ENCODE measurements at regions not wholly inside any gene's neighbourhood (a gene's known extent, or its start where the extent isn't known, plus 50 kb on each side); places are given as distances from the start of the nearest gene placed in this dataset.
"Not testable (repeated sequence)": the region's sequence is repeated elsewhere in the genome, so short reads cannot be mapped to it uniquely, and the experiment has no call there.

DNA sequence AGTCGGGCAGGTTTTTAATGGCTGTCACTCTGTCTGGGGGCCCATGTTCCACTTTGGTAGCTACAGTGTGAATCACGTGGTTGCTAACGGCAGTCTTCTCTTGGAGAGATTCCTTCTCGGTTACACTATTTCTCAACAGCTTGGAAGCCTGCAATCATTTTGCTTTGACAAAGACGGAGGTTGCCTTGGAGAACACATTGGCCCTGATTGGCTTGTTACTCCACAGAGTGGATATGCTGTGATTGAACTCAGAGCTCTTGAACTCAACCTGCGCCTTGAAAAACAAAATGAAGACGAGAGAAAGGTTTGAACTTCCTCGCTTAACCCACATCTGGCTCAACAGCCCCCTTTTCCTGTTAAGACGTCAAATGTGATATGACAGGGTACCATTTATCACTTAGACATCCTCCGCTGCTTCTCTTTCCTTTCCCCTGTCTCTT lies 218.9 kb downstream of the MAF start:
- Histone ChIP-seq H3K9me3 (no peaks in the 10 kb centered on the region), H3K27me3 (no peaks in the 10 kb centered on the region), H3K4me3 (no peak overlapping the region), H3K36me3 (no peaks in the 10 kb centered on the region), H3K27ac (no peak overlapping the region), H3K4me1 (no peaks in the 10 kb centered on the region)
- no peak for DNase-seq (ENCODE audit: low spot score)
- TF ChIP-seq, protein P1, sequence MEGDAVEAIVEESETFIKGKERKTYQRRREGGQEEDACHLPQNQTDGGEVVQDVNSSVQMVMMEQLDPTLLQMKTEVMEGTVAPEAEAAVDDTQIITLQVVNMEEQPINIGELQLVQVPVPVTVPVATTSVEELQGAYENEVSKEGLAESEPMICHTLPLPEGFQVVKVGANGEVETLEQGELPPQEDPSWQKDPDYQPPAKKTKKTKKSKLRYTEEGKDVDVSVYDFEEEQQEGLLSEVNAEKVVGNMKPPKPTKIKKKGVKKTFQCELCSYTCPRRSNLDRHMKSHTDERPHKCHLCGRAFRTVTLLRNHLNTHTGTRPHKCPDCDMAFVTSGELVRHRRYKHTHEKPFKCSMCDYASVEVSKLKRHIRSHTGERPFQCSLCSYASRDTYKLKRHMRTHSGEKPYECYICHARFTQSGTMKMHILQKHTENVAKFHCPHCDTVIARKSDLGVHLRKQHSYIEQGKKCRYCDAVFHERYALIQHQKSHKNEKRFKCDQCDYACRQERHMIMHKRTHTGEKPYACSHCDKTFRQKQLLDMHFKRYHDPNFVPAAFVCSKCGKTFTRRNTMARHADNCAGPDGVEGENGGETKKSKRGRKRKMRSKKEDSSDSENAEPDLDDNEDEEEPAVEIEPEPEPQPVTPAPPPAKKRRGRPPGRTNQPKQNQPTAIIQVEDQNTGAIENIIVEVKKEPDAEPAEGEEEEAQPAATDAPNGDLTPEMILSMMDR (IDR thresholded peaks at IDR 0.05): no peak

DNA sequence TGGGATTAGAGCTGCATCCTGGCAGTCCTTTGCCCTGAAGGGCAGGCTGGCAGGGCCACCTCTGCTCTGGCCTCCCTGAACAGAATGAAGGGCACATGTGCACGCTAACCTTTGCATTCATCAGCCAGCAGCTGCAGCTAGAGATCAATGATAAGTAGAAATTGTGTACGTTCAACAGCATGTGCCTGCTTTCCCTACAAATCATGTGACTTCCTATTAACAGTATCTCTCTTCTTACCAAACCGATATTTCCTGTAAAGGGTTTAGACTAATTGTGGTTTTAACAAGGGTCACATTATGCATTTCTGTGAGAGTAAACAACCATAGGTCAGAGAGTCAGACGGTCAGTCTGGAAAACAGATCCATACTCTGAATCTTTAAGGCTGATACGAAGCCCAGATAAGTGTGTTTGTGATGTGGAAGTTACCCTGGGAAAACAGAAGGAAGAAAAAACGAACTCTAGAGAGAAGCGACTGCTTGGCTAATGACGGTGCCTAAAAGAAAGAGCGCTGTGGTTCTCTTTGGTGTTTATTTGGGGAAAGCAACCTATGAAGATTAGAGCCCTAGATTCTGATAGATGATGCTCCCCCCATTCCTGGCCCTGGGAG lies 219.4 kb downstream of the MAF start:
- H3K27me3 ChIP-seq: no peaks in the 10 kb centered on the region
- H3K9me3 ChIP-seq: no peaks in the 10 kb centered on the region
- TF ChIP-seq, protein P1 (IDR thresholded peaks at IDR 0.05): no peak
- no peaks in the 10 kb centered on the region for H3K4me1 ChIP-seq
- no peak overlapping the region for H3K27ac ChIP-seq
- no peaks in the 10 kb centered on the region for H3K36me3 ChIP-seq
- H3K4me3 ChIP-seq: no peak overlapping the region
- DNase-seq (ENCODE audit: low spot score): no peak

DNA sequence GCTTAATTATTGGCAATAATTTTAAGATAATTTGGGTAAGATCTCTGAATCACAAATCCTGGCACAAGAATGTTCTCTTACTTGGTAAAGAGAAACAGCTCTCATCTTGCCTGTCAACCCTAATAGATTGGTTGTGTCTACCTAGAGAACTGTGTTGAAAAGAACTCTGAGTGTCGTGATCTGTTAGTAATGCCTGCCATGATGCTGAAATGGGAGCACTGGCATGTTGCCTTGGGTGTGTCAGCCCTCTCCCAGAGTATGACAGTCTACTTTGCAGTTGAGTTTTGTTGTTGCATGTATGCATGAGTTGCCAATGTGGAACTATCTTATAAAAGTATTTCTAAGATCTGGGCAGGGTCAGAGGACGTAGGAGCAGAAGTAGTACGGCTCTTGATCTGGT lies 221.4 kb downstream of the MAF start:
- TF ChIP-seq, protein P1 (IDR thresholded peaks at IDR 0.05): no peak
- no peaks in the 10 kb centered on the region for H3K36me3 ChIP-seq
- H3K27me3 ChIP-seq: no peaks in the 10 kb centered on the region
- no peak for DNase-seq (ENCODE audit: low spot score)
- H3K27ac ChIP-seq: no peak overlapping the region
- no peaks in the 10 kb centered on the region for H3K4me1 ChIP-seq
- H3K4me3 ChIP-seq: no peak overlapping the region
- no peaks in the 10 kb centered on the region for H3K9me3 ChIP-seq

DNA sequence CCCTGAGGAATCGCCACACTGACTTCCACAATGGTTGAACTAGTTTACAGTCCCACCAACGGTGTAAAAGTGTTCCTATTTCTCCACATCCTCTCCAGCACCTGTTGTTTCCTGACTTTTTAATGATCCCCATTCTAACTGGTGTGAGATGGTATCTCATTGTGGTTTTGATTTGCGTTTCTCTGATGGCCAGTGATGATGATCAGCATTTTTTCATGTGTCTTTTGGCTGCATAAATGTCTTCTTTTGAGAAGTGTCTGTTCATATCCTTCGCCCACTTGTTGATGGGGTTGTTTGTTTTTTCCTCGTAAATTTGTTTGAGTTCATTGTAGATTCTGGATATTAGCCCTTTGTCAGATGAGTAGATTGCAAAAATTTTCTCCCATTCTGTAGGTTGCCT lies 223.5 kb downstream of the MAF start:
- not testable (repeated sequence) for H3K4me3 ChIP-seq; H3K9me3 ChIP-seq; H3K4me1 ChIP-seq; H3K27ac ChIP-seq; DNase-seq (ENCODE audit: low spot score); H3K27me3 ChIP-seq; H3K36me3 ChIP-seq

DNA sequence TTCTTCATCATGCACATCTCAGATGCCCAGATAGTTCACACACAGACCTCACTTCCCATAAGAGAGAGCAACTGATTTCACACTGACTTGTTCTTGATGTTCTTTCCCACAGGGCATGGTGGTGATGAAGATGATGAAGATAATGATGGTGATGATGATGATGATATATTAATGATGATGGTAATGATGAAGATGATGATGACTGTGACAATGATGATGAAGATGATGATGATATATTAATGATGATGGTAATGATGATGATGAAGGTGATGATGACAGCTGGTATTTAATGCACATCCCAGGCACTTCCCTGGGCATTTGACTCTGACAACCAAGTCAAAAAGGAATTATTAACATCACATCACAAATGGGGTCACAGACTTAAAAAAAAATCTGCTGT lies 225.2 kb downstream of the MAF start:
- Histone ChIP-seq H3K27me3 (no peaks in the 10 kb centered on the region), H3K4me3 (no peak overlapping the region), H3K27ac (no peak overlapping the region), H3K36me3 (no peaks in the 10 kb centered on the region), H3K4me1 (no peaks in the 10 kb centered on the region), H3K9me3 (peaks cover 0 to 13% of the 10 kb centered on the region in 2 donors)
- DNase-seq (ENCODE audit: low spot score): no peak
- TF ChIP-seq, protein P1 (IDR thresholded peaks at IDR 0.05): no peak

DNA sequence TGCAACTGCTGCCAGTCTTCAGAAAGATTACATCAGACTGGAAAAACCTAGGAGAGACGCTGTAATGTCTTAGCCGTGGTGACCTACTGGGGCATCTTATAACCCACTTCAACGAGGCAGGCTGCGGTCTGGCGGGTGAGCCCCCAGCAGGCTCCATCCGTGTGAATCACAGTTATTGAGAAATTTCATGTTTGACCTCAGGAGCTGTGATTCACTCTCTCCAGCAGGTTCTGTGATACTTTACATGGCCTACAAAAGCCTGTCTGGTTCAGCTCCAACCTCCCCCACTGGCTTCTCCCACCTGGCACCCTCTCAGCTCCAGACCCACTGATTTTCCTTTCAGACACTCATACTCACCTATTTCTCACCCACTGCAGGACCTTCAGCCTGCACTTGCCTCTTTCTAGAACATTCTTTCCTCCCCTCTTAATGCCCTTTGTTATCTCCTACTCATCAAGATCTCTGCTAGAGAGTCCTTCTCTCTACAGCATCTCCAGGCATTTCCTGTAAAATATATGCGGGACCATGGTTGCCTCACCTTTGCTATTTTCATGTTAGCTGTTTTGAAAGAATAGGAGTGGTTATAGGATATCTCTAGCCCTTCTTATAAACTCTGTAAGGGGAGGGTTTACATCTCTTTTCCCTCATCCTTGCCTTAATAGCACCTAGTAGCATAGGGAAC lies 227.9 kb downstream of the MAF start:
- Histone ChIP-seq H3K9me3 (peaks cover 0 to 16% of the 10 kb centered on the region in 2 donors), H3K36me3 (no peaks in the 10 kb centered on the region), H3K27me3 (no peaks in the 10 kb centered on the region), H3K4me1 (no peaks in the 10 kb centered on the region), H3K27ac (no peak overlapping the region), H3K4me3 (no peak overlapping the region)
- TF ChIP-seq, protein P1 (IDR thresholded peaks at IDR 0.05): no peak
- DNase-seq (ENCODE audit: low spot score): no peak
